ENCODE measurements at regions not wholly inside any gene's neighbourhood (a gene's known extent, or its start where the extent isn't known, plus 50 kb on each side); places are given as distances from the start of the nearest gene placed in this dataset.
A peak's percentile ranks its signal among the peaks of the same experiment; 100 is the strongest.

DNA sequence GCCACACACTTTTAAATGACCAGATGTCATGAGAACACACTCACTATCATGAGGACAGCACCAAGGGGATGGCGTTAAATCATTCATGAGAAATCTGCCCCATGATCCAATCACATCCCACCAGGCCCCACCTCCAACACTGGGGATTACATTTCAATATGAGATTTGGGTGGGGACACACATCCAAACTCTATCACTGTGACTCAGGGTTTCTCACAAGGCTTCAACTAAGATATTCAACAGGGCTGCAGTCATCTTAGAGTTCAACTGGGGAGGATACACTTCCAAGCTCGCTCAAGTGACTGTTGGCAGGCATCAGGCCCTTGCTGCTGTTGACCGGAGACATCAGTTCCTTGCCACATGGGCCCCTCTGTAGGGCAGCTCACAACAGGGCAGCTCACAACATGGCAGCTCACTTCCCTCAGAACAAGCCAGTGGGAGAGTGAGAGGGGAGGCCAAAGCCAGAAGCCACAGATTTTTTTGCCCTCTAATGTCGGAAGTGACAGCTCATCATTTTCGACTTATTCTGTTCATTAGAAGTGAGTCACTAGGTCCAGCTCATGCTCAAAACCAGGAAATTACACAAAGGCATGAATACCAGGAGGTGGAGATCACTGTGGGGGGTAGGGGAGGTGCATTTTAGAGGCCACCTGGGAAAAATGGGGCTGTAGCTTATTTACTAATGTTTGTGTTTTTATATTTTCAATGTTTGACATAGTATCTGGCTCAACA is 50.8 kb upstream of the PTHLH start:
- Histone ChIP-seq H3K27ac (no peak overlapping the region), H3K36me3 (no peaks in the 10 kb centered on the region), H3K4me3 (no peak overlapping the region), H3K27me3 (no peaks in the 10 kb centered on the region), H3K4me1 (no peaks in the 10 kb centered on the region), H3K9me3 (no peaks in the 10 kb centered on the region)
- intact Hi-C loops (cut with DNase I), result no loop called here
- no peak for TF ChIP-seq CTCF (IDR thresholded peaks at IDR 0.05)
- ATAC-seq (no peak), DNase-seq (no peak)

DNA sequence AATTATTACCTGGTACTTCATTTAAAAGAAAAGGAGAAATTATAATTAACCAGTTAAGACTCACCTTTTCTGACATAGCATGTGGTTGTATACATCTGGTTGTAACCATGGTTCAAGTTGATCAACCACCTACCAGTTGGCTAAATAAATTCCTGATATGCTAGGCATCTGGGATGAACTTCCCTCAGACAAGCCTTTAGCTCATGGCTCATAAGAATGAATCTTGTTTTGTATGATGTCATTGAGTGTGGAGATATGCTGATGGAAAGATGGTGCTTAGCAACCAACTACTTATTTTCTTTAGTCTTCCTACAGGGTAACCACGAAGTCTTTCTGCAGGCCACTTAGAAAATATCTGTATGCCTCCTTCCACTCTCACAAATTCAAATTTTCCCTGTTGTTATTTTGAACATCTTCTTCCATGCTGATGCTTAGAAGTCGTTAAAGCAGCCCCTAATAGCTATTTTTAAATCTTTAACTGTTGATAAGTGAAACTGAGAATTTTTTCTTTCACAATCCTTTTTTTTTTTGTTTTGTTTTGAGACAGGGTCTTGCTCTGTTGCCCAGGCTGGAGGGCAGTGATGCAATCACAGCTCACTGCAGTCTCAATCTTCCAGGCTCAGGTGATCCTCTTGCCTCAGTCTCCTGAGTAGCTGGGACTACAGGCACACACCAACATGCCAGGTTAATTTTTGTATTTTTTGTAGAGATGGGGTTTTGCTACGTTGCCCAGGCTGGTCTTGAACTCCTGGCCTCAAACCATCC is 51.9 kb upstream of the PTHLH start:
- no peak for DNase-seq
- Histone ChIP-seq H3K27me3 (no peaks in the 10 kb centered on the region), H3K9me3 (no peaks in the 10 kb centered on the region), H3K27ac (no peak overlapping the region), H3K36me3 (no peaks in the 10 kb centered on the region), H3K4me1 (no peaks in the 10 kb centered on the region), H3K4me3 (no peak overlapping the region)
- no peak for ATAC-seq
- TF ChIP-seq CTCF (IDR thresholded peaks at IDR 0.05), result no peak
- intact Hi-C loops (cut with DNase I), result no loop called here

DNA sequence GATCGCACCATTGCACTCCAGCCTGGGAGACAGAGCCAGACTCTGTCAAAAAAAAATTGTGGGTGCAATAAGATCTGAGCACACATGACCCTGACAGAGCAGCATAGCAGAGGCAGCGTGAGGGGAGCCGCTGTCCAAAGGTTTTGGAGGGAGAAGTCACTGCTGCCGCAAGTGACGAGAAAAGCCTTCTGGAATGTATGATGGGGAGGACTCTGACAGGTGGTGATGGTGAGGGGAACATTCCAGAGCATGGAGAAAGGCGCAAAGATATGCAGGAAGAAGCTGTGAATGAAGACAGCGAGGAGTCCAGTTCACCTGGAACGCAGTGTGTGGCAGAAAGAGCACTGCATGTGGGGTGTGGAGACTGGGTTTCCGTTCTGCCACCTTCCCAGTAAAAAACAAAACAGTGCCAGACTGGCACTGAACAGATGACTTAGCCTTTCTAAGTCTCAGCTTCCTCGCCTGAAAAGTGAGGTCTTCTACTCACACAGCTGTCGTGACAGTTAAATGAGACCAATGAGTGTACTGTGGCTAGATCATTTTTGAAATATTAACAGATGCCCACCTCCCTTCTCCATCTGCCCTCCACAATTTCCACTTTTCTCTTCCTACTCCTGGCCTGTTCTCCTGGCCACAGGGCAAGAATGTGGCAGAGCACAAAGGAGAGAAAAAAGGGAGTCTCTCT is 53.4 kb upstream of the PTHLH start:
- H3K36me3 ChIP-seq, result no peaks in the 10 kb centered on the region
- H3K4me1 ChIP-seq, result no peaks in the 10 kb centered on the region
- ATAC-seq (no peak), DNase-seq (no peak)
- H3K27ac ChIP-seq, result no peak overlapping the region
- no peak overlapping the region for H3K4me3 ChIP-seq
- intact Hi-C loops (cut with DNase I), result no loop called here
- no peaks in the 10 kb centered on the region for H3K9me3 ChIP-seq
- TF ChIP-seq CTCF (IDR thresholded peaks at IDR 0.05), result no peak
- H3K27me3 ChIP-seq, result no peaks in the 10 kb centered on the region

DNA sequence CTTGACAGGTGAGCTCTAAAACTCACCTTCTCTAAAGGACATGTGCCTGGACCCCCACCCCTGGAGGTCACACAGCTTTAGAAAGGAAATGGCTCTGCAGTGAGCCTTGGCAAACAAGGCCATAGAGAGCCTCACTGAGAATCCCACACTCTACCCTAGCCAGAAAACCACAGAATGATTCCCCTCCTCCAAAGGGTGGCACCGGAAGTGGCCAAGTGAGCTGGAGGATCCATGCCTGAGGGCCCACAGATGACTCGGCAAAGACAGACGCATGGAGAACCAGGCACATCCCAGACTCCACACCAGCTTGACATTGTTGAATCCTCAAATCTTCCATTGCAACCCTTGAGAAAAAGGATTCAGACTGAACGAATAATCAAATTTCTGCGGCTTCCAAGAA is 54.2 kb upstream of the PTHLH start:
- no peak for DNase-seq
- Histone ChIP-seq H3K9me3 (no peaks in the 10 kb centered on the region), H3K36me3 (no peaks in the 10 kb centered on the region), H3K4me3 (no peak overlapping the region), H3K4me1 (no peaks in the 10 kb centered on the region), H3K27me3 (no peaks in the 10 kb centered on the region), H3K27ac (no peak overlapping the region)
- intact Hi-C loops (cut with DNase I), result no loop called here
- TF ChIP-seq CTCF (IDR thresholded peaks at IDR 0.05), result no peak
- ATAC-seq, result no peak

GRCh38 chr12:28027328-28027727 is 54.8 kb upstream of the PTHLH start:
- DNase-seq (peak in 1 of 4 donors; percentile 28), ATAC-seq (no peak)
- no peaks in the 10 kb centered on the region for H3K36me3 ChIP-seq
- H3K27me3 ChIP-seq, result no peaks in the 10 kb centered on the region
- H3K27ac ChIP-seq, result no peak overlapping the region
- no peaks in the 10 kb centered on the region for H3K4me1 ChIP-seq
- H3K4me3 ChIP-seq, result no peak overlapping the region
- no peak for TF ChIP-seq CTCF (IDR thresholded peaks at IDR 0.05)
- intact Hi-C loops (cut with DNase I), result no loop called here
- no peaks in the 10 kb centered on the region for H3K9me3 ChIP-seq
